ENCODE measurements at regions not wholly inside any gene's neighbourhood (a gene's known extent, or its start where the extent isn't known, plus 50 kb on each side); places are given as distances from the start of the nearest gene placed in this dataset.

GRCh38 chr10:75347186-75347585 is 54.4 kb downstream of the ZNF503 start:
- no peak for DNase-seq (ENCODE audit: low read depth)

- no peak for DNase-seq (ENCODE audit: low read depth)
Measured at GRCh38 chr10:75345738-75346137, 55.8 kb downstream of the ZNF503 start.

GRCh38 chr10:75344170-75344569 is 57.4 kb downstream of the ZNF503 start:
- DNase-seq (ENCODE audit: low read depth): no peak

- DNase-seq (ENCODE audit: low read depth): peak; percentile 36
Measured at GRCh38 chr10:75342397-75342796, 59.2 kb downstream of the ZNF503 start.

DNA sequence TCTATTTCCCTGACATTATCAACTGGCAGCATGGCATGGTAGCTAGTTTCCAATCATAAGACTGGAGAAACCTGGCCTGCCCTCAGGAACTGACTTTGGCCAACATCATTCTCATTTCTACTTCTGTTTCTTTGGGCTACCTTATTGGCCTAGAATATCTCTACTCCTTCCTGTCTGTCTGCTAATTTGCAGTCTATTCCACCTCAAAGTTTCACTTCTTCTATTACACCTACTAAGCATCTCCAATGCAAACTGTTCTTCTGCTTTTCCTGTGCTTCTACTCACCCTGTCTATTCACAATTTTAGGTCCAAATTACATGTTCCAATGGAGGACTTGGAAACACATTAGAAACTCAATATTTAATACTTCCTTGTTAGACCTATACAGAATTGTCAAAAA is 65.6 kb downstream of the ZNF503 start:
- DNase-seq (ENCODE audit: low read depth): no peak

GRCh38 chr10:75335191-75335590 is 66.4 kb downstream of the ZNF503 start:
- DNase-seq (ENCODE audit: low read depth): peak; percentile 59

- DNase-seq (ENCODE audit: low read depth): no peak
Measured at GRCh38 chr10:75334720-75335119, 66.8 kb downstream of the ZNF503 start.

- DNase-seq (ENCODE audit: low read depth): no peak
Measured at GRCh38 chr10:75332081-75332480, 69.5 kb downstream of the ZNF503 start.

GRCh38 chr10:75331081-75331480 is 70.5 kb downstream of the ZNF503 start:
- no peak for DNase-seq (ENCODE audit: low read depth)

- no peak for DNase-seq (ENCODE audit: low read depth)
Measured at GRCh38 chr10:75329190-75329745, 72.3 kb downstream of the ZNF503 start.

DNA sequence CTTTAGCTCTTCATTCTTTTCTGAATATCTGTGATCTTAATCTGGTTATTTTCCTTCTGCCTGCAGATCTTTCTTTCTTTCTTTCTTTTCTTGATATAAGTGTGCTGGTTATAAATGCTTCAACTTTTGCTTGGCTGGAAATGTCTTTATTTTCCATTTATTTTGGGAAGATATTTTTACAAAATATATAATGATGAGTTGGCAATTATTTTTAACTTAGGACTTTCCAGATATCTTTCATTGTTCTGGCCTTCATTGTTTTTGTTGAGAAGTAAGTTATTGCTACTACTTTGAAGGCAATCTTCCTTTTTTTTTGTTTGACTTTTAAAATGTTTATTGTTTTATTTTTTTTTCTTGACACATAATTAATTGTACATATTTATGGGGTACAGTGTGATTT is 75.3 kb downstream of the ZNF503 start:
- no peak for DNase-seq (ENCODE audit: low read depth)

- DNase-seq (ENCODE audit: low read depth): no peak
Measured at GRCh38 chr10:75319274-75319673, 82.3 kb downstream of the ZNF503 start.

DNA sequence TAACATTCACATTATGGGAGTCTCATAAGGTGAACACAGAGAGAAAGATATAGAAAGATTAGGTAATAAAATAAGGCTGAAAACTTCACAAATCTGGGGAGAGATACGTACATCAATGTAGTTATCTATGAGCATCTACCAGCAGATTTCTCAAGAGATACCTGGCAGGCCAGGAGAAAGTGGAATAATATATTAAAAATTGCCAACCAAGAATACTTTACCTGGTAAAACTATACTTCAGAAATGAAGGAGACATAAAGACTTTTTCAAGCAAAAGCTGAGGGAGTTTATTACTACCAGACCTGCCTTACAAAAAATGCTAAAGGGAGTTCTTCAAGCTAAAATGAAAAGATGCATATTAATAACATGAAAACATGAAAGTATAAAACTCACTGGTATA is 78.8 kb upstream of the COMTD1 start:
- DNase-seq (ENCODE audit: low read depth): no peak

DNA sequence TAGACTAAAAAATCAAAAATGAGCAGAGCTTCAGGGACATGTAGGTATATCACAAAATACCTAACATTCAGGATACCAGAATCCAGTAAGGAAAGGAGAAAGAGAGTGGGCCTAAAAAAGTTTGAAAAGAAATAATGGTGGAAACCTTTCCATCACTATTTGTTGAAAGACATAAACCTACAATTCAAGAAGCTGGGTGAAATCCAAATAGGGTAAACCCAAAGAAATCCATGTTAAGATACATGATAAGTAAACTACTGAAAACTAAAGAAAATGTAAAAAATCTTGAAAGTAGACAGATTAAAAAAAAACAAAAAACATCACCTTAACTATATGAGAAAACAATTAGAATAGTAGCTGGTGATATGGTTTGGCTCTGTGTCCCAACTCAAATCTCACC is 76.7 kb upstream of the COMTD1 start:
- no peak for DNase-seq (ENCODE audit: low read depth)

DNA sequence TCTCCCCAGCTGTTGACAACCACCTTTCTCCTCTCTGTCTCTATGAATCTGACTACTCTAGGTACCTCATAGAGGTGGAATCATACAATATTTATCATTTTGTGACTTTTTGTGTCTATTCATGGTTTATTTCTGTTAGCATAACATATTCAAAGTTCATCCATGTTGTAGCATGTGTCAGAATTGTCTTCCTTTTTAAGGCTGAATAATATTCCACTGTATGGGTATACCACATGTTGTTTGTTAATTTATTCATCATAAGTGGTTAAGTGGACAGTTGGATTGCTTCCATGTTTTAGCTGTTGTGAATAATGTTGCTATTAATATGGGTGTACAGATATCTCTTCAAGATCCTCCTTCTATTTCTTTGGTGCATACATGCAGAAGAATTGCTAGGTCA is 69.9 kb upstream of the COMTD1 start:
- no peak for DNase-seq (ENCODE audit: low read depth)

GRCh38 chr10:75304741-75305390 is 69.1 kb upstream of the COMTD1 start:
- no peak for DNase-seq (ENCODE audit: low read depth)

GRCh38 chr10:75304313-75304712 is 68.6 kb upstream of the COMTD1 start:
- no peak for DNase-seq (ENCODE audit: low read depth)

- no peak for DNase-seq (ENCODE audit: low read depth)
Measured at GRCh38 chr10:75303045-75303777, 67.5 kb upstream of the COMTD1 start.

DNA sequence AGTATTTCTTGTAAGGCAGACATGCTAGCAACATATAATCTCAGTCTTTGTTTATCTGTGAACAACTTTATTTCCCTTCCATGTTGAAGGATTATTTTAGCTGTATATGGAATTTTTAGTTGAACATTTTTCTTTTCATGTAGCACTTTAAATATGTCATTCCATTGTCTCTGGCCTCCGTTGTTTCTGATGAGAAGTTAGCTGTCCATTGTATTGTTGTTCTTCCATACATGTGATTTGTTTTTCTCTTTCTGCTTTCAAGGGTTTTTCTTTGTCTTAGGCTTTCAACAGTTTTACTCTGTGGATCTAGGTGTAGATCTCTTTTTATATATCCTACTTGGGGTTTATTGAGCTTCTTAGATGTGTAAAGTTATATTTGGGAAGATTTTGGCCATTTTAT is 66.3 kb upstream of the COMTD1 start:
- DNase-seq (ENCODE audit: low read depth): no peak

DNA sequence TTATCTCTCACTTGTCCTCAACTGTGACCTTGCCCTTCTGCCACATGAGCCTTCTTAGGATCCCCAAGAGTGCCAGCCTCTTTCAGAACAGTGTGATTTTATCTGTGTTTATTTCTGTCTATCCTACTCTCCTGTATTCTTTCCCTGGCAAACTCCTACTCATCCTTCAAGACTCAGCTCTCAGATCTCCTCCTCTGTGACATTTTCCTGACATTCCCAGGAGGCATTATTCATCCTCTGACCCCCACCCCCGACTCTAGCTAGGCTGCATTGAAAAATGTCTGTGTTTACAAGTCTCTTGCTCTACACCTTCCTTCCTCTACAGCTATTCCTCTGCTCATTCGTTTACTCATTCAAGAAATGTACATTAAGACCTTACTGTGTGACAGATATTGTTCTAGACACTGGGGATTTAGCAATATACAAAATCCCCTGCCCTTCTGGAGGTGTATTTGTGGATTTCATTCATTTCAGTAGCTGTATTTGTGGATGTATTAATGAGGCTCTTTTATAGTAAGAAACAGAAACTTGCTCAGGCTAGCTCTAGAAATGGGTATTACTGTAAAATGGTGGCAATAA is 61.4 kb upstream of the COMTD1 start:
- DNase-seq (ENCODE audit: low read depth): no peak

DNA sequence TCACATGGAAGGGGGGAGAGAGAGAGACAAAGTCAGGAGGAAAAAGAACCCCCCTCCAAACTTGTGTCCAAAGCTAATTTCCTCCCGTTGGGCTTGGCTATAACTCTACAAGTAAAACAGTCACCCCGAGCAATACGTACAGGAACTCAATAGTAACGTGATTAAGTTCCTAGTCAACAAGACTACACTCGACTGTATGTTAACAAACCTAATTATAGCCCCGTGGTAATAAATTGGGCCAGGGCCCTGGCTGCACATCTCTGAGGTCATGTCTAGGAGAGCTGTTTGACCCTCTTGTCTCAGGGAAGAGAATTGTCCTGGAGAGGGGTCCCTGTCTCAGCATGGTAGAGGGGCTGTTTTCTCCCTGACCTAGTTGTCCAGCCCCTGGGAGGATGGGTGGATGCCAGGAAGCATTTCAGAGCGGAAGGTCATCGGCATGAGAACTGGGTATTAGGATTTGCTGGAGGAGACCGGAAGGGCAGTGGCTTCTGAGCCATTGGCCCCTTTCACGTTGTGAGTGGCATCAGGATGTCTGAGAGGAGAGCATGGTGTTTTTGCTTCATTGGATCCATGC is 60.2 kb upstream of the COMTD1 start:
- no peak for DNase-seq (ENCODE audit: low read depth)

Measured in myocyte (in vitro differentiated cells).